SK-N-MC (cell line): ENCODE measurements at regions not wholly inside any gene's neighbourhood (a gene's known extent, or its start where the extent isn't known, plus 50 kb on each side); places are given as distances from the start of the nearest gene placed in this dataset.

ENCODE experiments used
- DNase-seq: peaks from one replicate; pipeline ENCODE4 v3.0.0-alpha.2; 2011; ENCODE audit warnings: low read depth, low spot score
- H3K27ac ChIP-seq: fragments of 200-600 bp; sonication (generic); 2 replicates; pipeline ENCODE4 v1.5.1; 2016; ENCODE audit warnings: mixed run types
- H3K36me3 ChIP-seq: fragments of 200-600 bp; sonication (generic); 2 replicates; pipeline ENCODE4 v1.6.1; 2017; ENCODE audit warnings: antibody characterized with exemption, low read length, mixed read lengths; ENCODE audit not compliant: insufficient read depth
- H3K4me3 ChIP-seq: fragments of 200-600 bp; sonication (generic); 2 replicates; pipeline ENCODE4 v1.5.1; 2016
- H3K9ac ChIP-seq: fragments of 200-600 bp; sonication (generic); 2 replicates; pipeline ENCODE4 v1.8.0; 2017; ENCODE audit warnings: mixed run types, mixed read lengths; ENCODE audit not compliant: insufficient read length
- H3K9me3 ChIP-seq: fragments of 200-600 bp; sonication (generic); 2 replicates; pipeline ENCODE4 v1.6.1; 2017; ENCODE audit warnings: low read depth, mild to moderate bottlenecking, antibody characterized with exemption, low read length, moderate library complexity, mixed read lengths
- EZH2 ChIP-seq: fragments of 200-600 bp; sonication (generic); IDR thresholded peaks from one replicate; pipeline ENCODE4 v1.6.1; 2017; ENCODE audit warnings: antibody characterized with exemption
- FOXP2 ChIP-seq: optimal IDR thresholded peaks from 2 replicates; pipeline ENCODE3; 2011; ENCODE audit warnings: mild to moderate bottlenecking, moderate library complexity; ENCODE audit not compliant: insufficient read depth; ENCODE audit errors: extremely low read length, control extremely low read depth
- POLR2AphosphoS5 ChIP-seq: IDR thresholded peaks from 2 replicates; pipeline ENCODE4 v1.6.1; 2012; ENCODE audit warnings: mild to moderate bottlenecking, low read depth, low read length, borderline replicate concordance

DNA sequence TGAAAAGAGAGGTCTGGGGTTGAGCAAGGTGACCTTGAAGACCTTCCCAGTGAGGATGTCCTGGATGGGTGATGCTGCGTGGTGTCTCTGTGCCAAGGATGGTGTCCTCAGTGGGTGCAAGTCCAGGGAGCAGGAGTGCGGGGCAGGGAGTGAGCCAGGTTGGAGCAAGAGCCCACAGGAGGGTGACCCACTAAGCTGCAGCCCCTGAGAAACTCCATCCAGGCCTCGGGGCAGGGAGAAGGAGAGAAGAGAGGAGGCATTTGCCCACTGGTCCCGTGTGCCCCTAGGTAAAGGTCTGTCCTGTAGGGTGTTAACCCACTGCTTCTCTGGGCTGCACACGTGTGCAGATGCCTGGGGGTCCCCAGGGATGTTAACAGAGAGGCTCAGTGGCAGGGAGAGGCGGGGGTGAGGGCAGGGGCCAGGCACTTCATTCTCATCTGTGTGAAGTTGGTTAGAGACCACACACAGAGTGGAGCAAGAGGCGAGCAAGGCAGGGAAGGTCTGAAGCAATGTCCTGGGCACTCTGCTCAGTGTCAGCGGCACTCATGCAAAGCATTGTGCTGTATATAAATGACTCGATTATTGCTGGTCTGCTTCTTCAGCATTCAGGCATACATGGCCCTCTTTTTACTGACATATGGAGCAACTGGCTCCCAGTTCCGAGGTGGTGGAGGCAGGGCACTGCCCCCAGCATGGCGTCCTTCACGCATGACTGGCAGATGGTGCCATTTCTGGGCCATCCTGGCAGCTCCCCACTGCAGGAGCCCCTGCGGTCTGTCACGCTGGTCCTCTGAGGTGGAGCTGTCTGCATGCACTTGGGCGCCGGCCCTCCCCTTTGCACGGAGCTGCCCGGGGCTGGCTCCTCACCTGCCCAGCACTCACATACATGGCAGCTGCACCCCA lies 117.2 kb upstream of the HS6ST1 start:
- TF ChIP-seq POLR2AphosphoS5 (no peak), FOXP2 (no peak), EZH2 (no peak)
- Histone ChIP-seq H3K27ac (no peak overlapping the region), H3K9ac (no peak overlapping the region), H3K9me3 (no peaks in the 10 kb centered on the region), H3K4me3 (no peak overlapping the region), H3K36me3 (no peaks in the 10 kb centered on the region)
- DNase-seq, result no peak

DNA sequence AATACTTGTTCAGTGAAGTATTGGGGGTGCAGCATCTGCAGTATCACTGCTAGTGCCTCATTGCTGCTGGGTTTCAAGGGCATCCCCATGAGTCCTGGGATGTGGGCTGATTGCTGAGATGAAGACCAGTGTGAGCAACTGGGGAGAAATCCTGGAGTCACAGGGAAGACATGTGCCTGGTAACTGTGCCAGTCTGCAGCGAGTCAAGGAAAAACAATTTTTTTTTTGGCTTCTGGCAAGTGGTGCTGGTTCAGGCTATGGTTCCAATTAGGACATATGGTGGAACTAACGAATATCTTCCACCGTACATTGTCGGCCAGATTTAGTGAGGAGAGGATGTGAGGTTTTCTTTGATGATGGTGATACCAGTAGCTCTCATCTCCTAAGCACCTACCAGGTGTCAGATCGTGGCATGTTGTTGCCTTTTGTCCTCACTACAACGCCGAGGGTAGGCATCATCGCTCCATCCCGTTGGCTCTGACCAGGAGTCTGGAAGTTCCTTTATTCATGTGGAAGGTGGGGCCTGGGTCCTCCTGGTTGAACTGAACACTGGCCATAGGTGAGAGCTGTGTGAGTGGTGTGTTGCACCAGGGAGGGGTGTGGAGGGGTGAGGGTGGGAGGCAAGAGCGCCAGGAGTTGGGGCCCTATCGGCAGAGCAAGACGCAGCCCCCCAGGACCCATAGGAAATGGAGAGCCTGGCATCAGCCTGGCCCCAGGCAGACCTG lies 118.0 kb upstream of the HS6ST1 start:
- TF ChIP-seq POLR2AphosphoS5, result no peak
- Histone ChIP-seq H3K9me3 (no peaks in the 10 kb centered on the region), H3K9ac (no peak overlapping the region), H3K36me3 (no peaks in the 10 kb centered on the region), H3K4me3 (no peak overlapping the region), H3K27ac (no peak overlapping the region)
- DNase-seq, result no peak

DNA sequence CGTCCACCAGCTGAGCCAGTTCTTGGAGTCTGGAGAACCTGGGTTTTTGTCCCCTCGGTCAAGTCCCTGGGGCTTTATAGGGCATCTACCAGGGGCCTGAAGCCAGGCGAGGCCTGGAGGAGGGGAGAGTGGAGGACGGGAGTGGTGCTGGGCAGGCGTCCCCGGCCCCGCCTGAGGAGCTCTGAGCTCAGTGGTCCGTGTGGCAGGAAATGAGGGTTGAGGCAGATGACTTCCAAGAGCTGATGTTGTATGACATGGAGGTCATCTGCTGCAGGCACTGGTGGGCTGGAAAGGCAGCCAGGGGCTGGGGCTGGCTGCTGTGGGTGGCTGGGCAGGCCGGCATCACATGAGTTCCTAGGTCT lies 118.5 kb upstream of the HS6ST1 start:
- TF ChIP-seq FOXP2 (no peak), POLR2AphosphoS5 (no peak), EZH2 (no peak)
- Histone ChIP-seq H3K36me3 (no peaks in the 10 kb centered on the region), H3K9ac (no peak overlapping the region), H3K9me3 (no peaks in the 10 kb centered on the region), H3K27ac (no peak overlapping the region), H3K4me3 (no peak overlapping the region)
- no peak for DNase-seq

DNA sequence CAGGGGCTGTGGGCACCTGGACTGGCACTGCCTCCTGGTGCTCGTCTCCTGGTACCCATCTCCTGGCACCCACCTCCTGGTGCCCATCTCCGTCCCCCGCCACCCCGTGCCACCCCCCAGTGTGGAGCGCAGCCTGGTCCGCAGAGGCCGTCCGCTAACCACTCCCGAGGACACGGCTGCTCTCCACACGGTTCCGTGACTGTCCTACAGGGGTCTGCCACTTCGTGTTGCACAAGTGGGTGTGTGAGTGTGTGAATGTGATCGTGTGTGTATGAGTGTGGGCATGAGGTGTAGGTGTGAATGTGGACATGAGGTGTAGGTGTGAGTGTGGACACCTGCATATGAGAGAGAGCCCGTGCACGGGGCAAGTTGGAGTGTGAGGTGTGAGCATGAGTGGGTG lies 119.4 kb upstream of the HS6ST1 start:
- Histone ChIP-seq H3K9me3 (no peaks in the 10 kb centered on the region), H3K27ac (no peak overlapping the region), H3K36me3 (no peaks in the 10 kb centered on the region), H3K4me3 (no peak overlapping the region), H3K9ac (no peak overlapping the region)
- TF ChIP-seq EZH2 (no peak), POLR2AphosphoS5 (no peak), FOXP2 (no peak)
- no peak for DNase-seq

DNA sequence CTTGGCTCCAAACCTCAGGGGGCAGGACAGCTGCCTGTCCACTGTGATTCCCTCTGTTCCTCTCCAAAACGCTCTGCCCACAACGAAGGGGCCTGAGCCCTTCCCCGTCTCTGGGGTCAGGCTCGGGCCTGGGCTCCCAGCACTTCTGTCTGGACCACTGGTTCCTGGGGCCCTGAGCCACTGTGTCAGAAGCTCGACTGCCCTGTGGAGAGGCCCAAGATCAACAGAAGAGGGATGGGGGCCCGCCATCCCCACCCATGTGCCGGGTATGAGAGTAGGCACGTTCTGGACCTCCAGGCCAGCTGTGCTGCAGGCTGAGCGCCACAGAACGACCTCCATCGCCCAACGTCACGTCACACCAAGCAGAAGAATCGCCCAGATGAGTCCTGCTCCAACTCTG lies 119.9 kb upstream of the HS6ST1 start:
- DNase-seq, result no peak
- Histone ChIP-seq H3K36me3 (no peaks in the 10 kb centered on the region), H3K9me3 (no peaks in the 10 kb centered on the region), H3K9ac (no peak overlapping the region), H3K4me3 (no peak overlapping the region), H3K27ac (no peak overlapping the region)
- no peak for TF ChIP-seq FOXP2
- no peak for TF ChIP-seq POLR2AphosphoS5
- TF ChIP-seq EZH2, result no peak

DNA sequence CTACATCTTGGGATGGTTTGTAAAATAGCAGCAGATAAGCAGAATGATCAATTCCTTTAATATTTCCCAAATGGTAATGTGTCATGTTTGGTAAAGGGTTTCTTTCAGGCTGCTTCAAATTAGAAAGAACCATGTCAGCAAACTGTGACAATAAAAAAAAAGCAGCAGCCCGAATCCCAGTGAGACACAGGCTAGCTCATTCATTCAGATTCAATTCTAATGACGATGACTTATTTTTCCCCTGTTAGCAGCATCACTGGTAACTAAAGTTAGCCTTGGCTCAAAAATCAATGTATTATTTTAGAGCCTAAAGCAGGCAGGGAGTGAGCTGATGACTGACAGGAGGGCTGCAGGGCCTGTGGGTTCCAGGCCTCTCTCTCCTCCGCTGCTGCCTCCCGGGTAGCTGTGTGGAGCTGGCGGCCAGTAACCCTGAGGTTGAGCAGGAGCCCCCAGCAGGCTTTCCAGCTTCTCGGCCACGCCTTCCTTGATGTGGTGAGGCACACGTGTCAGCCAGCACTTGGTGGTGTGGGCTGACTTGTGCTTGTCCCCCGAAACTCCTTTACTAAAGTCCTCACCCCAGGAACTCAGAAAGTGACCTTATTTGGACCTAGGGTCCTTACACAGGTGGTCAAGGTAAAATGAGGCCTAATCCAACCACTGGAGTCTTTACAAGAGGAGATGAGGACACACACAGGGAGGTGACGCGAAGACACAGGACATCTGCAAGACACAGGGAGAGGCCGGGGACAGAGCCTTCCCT lies 120.5 kb upstream of the HS6ST1 start:
- no peaks in the 10 kb centered on the region for H3K36me3 ChIP-seq
- no peak overlapping the region for H3K9ac ChIP-seq
- TF ChIP-seq FOXP2, result no peak
- TF ChIP-seq EZH2, result no peak
- TF ChIP-seq POLR2AphosphoS5, result no peak

DNA sequence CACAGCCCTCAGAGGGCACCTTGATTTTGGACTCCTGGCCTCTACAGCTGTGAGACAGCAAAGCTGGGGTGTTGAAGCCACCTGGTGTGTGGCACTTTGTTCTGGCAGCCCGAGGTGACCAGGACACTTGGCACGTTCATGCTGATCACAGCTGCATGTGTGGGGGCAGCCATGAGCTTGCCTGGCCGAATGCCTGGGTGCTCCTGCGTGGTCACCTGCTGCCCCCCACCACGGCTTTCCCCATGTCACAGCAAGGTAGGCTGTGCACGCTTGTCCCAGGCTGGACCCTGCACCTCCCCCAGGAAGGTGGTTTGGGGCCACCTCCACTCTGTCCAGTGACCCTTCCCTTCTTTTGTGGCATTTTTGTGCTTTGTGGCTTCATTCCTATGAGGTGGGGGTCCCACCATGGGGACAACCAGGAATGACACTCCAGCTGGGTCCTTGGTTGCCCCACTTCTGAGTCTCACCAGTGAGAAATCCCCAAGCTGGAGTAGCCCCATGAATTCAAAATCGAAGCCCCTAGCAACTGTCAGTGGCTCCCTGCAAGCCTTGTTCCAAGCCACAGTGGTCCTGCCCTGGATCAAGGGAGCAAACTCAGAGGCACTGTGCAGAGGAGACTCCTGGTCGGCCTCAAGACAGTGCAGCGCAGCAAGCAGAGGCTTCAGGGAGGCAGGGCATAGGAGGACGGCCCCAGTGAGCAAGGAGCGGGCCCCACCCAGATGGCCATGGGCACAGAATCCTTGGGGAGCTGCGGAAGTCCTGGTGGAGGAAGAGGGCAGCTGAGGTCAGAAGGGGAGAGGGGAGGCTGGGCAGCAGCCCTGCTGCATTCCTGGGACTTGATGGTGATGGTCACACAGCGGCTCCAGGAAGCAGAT lies 121.4 kb upstream of the HS6ST1 start:
- Histone ChIP-seq H3K9ac (no peak overlapping the region), H3K36me3 (no peaks in the 10 kb centered on the region), H3K9me3 (no peaks in the 10 kb centered on the region), H3K4me3 (no peak overlapping the region), H3K27ac (no peak overlapping the region)
- no peak for DNase-seq
- TF ChIP-seq EZH2, result no peak
- TF ChIP-seq POLR2AphosphoS5, result no peak
- TF ChIP-seq FOXP2, result no peak

More for the DNA sequence above, 120.5 kb upstream of the HS6ST1 start:
- H3K9me3 ChIP-seq, result no peaks in the 10 kb centered on the region
- no peak for DNase-seq
- H3K4me3 ChIP-seq, result no peak overlapping the region
- no peak overlapping the region for H3K27ac ChIP-seq
